ENCODE measurements at regions not wholly inside any gene's neighbourhood (a gene's known extent, or its start where the extent isn't known, plus 50 kb on each side); places are given as distances from the start of the nearest gene placed in this dataset.

GRCh38 chr2:120861576-120862191 is 126.0 kb downstream of the GLI2 start:
- TF ChIP-seq CTCF (IDR thresholded peaks at IDR 0.05) (no peak), POLR2A (IDR thresholded peaks at IDR 0.05) (no peak), EP300 (IDR thresholded peaks at IDR 0.05) (no peak)
